GM18873 (cell line): ENCODE measurements at regions not wholly inside any gene's neighbourhood (a gene's known extent, or its start where the extent isn't known, plus 50 kb on each side); places are given as distances from the start of the nearest gene placed in this dataset.

Source experiments
- ATAC-seq: cut with Tn5 transposase; IDR thresholded peaks from one replicate; pipeline ENCODE4 v1.9.1; 2021; ENCODE audit warnings: mild to moderate bottlenecking, moderate library complexity, moderate number of reproducible peaks; ENCODE audit not compliant: unreplicated experiment, low FRiP score

GRCh38 chr4:34035225-34035624 lies 2209.1 kb downstream of the ARAP2 start:
- ATAC-seq, result no peak

DNA sequence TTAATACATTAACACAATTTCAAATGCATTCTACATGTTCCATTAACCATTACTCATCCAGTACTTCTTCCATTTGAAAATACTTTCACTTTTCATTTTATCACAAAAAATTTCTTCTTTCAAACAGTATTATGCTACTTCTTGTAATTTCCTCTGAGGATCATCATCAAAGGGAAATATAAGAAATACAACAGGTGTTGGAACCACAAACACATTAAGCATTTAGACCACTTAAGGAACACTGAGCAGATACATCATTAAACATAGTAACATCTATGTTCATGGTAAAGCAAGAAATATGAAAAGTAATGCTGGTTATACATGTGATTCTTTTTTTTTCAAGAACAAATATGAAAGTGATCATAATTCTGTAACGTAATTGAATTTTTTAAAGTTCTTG lies 2207.0 kb downstream of the ARAP2 start:
- ATAC-seq, result no peak

DNA sequence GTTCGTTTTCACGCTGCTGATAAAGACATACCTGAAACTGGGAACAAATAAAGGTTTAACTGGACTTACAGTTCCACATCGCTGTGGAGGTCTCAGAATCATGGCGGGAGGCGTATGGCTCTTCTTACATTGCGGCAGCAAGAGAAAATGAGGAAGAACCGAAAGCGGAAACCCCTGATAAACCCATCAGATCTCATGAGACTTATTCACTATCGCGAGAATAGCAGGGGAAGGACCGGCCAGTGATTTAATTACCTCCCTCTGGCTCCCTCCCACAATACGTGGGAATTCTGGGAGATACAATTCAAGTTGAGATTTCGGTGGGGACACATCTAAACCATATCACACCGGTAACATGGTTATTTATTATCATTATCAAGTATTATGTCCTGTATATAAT lies 2204.5 kb downstream of the ARAP2 start:
- ATAC-seq, result no peak

DNA sequence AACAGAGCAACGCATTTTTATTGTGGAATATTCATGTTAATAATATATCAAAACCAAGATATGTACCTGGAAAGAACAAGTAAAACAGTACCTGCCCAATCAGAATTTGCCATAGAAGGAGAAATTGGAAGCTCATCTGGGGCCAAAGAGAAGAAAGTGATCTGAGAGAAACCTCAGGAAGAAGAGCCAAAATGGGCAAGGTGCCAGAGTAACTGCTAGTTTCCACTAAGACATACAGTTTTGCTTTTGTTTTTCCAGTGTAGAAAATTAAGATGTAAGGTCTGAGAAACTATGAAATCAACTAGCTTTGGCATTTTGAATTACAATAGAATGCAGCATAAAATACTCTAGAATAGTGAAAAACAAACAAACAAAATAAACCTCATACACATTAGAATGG lies 2201.2 kb downstream of the ARAP2 start:
- ATAC-seq, result no peak

DNA sequence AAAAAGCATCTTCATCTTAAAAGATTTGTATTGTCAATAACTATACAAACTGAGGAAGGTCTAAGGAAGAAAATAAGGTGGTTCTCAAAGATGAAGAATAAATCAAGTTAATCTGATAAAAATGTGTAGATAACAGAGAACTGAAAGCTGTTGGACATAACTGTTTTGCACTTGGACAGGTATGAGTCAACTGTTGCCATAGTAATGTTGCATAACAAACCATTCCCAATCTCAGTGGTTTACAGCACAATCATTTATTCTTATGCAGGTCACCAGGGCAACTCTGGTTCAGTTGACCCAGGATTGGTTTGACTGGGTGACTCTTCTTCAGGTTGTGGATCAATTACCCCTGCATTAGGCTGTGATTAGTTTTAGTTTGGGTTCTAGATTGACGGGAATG lies 2197.7 kb downstream of the ARAP2 start:
- no peak for ATAC-seq

DNA sequence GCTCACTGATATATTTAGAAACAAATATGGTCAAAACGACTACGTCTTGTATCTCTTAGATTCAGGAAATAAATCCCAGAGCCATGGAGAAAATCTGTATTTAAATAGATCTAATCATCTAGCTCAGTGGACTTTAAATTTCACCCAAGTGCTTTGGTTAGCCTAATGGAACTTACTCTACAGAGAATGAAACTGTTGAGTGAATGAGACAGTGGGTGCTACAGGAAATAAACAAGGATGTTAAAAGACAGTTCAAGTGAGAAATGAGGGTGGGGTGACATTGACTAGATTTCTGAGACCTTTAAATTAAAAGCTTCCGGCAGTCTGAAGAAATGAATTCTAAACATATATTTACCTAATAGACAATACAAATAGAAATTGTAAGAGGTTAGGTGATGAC lies 2197.0 kb downstream of the ARAP2 start:
- no peak for ATAC-seq

- ATAC-seq, result no peak
These were observed 2178.2 kb downstream of the ARAP2 start for GRCh38 chr4:34066126-34066525.

GRCh38 chr4:34091451-34091850 lies 2152.9 kb downstream of the ARAP2 start:
- ATAC-seq, result no peak

DNA sequence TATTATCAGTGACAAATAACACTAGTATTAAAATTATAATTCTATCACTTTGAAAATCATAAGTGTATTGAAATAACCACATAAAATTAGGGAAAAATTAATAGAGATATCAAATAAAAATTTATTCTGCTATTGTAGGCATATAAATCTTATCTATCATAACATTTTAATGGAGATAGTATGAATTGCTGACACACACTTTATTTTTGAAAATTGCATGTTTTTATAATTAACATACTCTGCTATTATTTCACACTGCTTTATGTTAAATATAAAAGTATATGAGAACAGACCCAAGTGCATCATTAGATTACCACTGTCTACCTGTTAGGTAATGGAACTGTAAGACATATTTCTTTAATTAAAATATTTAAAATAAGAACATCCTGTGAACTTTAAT lies 2150.2 kb downstream of the ARAP2 start:
- no peak for ATAC-seq

DNA sequence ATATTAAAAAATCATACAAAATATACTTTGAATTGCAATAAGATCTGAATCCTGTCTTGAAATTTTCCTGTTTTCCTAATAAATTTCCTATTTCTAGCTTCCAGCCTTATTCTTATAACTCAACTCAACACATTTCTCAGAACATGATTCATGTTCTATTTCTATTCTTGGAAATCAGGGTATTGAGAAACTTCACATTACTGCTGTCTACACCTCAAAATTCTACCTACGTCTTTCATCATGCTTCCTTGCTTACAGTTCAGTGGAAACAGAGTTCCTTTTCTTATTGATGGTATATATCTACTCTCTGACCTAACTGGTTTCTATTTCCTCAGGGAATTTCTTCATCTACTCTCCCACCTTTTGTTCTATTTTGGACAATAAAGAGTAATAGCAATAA lies 2139.0 kb downstream of the ARAP2 start:
- no peak for ATAC-seq

DNA sequence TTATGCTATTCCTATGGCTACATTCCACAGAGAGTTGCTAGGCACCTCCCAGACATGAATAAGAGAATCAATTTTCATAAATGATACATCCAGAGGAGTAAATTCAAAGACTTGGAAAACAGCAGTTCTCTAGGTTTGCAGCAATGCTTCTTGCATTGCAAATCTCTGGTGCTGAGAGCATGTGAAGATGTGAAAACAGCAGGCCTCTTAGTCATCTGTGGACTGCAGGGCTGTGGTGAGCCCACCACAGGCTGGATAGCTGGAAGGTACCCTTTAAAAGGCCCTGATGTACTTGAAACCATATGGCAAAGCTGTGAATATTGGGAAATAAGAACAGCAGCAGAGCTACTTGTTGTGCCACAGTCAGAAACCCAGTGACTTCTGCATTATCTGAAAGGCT lies 2135.9 kb downstream of the ARAP2 start:
- ATAC-seq, result no peak

- no peak for ATAC-seq
These were observed 2131.7 kb downstream of the ARAP2 start for GRCh38 chr4:34112573-34112972.

- no peak for ATAC-seq
These were observed 2105.9 kb downstream of the ARAP2 start for GRCh38 chr4:34138385-34138784.

DNA sequence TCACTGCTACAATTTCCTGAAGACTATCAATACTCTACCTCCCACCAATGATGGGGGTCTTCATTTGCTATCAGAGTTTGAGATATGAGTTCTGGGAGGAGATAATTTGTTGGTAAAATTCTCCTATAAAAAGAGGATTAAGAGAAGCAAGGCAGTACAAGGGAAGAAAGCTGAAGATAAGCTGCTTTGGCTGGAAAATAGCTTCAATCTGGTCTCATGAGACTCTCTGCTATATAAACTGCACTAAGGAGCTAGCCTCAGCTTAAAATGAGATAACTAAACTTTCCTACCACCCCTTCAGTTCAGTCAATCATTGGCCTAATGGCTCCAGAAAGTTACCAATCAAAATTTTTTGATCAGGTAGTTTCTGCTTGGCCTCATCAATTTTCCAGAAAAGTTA lies 2105.0 kb downstream of the ARAP2 start:
- ATAC-seq, result no peak

GRCh38 chr4:34148322-34148908 lies 2095.9 kb downstream of the ARAP2 start:
- no peak for ATAC-seq

GRCh38 chr4:34157547-34157946 lies 2086.8 kb downstream of the ARAP2 start:
- ATAC-seq, result no peak

GRCh38 chr4:34158878-34159277 lies 2085.4 kb downstream of the ARAP2 start:
- no peak for ATAC-seq

GRCh38 chr4:34170946-34171345 lies 2073.4 kb downstream of the ARAP2 start:
- no peak for ATAC-seq

DNA sequence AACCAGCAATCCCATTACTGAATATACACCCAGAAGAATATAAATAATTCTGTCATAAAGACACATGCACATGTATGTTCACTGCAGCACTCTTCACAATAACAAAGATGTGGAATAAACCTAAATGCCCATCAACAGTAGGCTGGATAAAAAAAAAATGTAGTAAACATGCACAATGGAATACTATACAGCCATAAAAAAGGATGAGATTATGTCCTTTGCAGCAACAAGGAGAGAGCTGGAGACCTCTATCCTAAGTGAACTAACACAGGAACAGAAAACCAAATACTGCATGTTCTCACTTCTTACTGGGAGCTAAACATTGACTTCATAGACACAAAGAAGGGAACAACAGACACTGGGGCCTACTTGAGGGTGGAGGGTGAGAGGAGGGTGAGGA lies 2067.7 kb downstream of the ARAP2 start:
- ATAC-seq, result no peak

DNA sequence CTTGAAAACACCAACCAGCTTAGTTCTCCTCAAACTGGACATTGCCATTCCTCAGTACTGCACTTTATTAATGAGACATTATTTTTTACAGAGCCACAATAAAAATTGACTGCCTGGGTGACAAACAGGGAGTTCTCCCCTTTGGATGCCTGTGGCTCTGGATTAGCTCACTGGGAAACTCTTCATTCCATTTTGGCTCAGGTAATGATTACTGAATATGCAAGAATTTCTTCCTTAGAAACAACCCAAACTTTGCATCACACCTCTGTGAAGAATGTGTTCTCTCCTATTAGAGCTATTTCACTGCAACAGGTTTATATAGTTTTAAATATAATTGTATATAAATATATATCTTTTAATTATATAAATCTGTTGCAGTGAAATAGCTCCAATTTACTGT lies 2065.8 kb downstream of the ARAP2 start:
- no peak for ATAC-seq

DNA sequence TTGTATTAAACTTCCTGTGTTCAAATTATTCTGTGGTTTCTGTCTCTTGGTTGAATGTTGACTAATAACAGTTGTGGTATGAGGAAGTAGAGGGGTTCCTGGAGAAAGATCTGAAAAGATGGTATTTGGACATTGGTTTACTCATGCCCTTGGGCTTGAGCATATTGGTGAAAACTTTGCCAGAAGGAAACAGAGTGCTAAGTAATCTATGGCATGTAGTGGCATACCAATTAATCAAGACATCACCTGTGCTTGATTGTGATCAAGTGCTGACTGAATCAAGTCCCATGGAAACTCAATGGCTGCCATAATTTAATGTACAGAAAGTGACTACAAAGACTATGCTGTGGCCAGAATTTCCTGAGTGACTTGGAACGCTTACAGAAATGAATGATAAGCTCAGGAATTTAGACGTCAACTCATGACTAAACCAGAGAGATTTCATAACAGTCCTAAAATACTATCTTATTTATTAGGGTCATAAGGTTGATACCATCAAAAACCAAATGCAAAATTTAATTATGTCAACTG lies 2062.9 kb downstream of the ARAP2 start:
- no peak for ATAC-seq

DNA sequence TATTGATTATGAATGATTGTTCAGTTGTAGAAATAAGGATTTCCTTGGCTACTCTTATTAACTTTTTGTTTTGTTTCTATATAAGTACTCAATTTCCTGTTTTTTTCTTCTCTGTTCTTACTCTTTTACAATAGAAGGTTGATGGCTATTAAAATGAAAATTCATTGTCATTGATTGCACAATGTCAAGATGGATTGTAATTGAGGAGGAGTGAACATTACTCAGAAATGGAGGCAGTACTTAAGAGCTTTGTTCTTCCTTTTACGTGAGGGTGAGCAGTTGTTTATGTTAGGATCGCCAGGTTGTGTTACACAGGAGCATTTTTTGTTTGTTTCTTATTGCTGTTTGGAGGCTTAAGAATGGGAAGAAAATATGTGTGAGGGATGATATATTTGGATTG lies 2062.4 kb downstream of the ARAP2 start:
- no peak for ATAC-seq

DNA sequence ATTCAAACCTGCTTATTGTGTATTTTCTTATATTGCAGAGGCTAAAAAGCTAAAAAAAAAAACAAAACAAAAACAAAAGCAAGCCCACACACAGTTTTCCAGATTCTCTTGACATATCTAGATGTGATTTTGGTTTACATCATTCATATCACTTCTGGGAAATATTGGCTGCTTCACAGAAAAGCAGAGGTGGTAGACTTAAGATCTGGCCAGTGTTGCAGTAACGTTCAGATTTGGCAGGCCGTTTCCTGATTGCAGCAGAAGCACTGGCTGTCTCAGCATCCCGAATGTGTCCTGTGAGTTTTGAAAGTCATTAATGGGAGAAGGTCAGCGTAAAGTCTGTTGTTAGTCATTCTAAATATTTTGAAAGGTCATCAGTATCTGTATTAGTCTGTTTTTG lies 2062.0 kb downstream of the ARAP2 start:
- no peak for ATAC-seq
